ENCODE measurements at regions not wholly inside any gene's neighbourhood (a gene's known extent, or its start where the extent isn't known, plus 50 kb on each side); places are given as distances from the start of the nearest gene placed in this dataset.
"Not testable (repeated sequence)": the region's sequence is repeated elsewhere in the genome, so short reads cannot be mapped to it uniquely, and the experiment has no call there.

DNA sequence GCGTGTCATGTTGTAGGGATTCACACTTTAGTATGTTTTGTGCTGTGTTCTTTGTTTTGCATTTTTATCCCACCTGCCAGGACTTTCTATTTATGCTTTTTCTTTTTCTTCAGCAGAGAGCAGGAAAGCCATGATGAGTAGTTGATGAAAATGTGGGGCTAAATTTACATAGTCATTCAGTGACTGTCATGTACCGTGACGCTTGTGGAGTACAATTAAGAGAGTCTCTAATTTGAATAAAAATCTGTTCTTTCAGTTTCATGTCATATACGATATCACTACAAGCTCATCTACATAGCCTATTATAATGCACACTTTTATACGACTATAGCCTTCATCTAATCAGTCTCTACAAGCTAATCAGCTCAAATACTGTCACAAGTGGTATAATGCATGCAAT is 112.7 kb upstream of the SPATS2L start:
- H3K4me3 ChIP-seq (ENCODE audit: low read depth, low read length) = no peak overlapping the region
- ChIA-PET POLR2A (no interaction called here), CTCF (interaction anchor here (0.6 kb wide), 1 partner anchor 18 kb away, joined by 3 read pairs; no protein-coding TSS in a partner anchor)
- peaks cover 4% of the 10 kb centered on the region for H3K27me3 ChIP-seq (ENCODE audit: control insufficient read depth, insufficient read depth, low read length)
- TF ChIP-seq, protein P1, sequence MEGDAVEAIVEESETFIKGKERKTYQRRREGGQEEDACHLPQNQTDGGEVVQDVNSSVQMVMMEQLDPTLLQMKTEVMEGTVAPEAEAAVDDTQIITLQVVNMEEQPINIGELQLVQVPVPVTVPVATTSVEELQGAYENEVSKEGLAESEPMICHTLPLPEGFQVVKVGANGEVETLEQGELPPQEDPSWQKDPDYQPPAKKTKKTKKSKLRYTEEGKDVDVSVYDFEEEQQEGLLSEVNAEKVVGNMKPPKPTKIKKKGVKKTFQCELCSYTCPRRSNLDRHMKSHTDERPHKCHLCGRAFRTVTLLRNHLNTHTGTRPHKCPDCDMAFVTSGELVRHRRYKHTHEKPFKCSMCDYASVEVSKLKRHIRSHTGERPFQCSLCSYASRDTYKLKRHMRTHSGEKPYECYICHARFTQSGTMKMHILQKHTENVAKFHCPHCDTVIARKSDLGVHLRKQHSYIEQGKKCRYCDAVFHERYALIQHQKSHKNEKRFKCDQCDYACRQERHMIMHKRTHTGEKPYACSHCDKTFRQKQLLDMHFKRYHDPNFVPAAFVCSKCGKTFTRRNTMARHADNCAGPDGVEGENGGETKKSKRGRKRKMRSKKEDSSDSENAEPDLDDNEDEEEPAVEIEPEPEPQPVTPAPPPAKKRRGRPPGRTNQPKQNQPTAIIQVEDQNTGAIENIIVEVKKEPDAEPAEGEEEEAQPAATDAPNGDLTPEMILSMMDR (IDR thresholded peaks at IDR 0.05; ENCODE audit: insufficient read depth, low read depth, low read length) = no peak
- H3K36me3 ChIP-seq (ENCODE audit: control insufficient read depth, insufficient read depth, low read length) = no peaks in the 10 kb centered on the region
- no peak for DNase-seq (ENCODE audit: low read depth)

DNA sequence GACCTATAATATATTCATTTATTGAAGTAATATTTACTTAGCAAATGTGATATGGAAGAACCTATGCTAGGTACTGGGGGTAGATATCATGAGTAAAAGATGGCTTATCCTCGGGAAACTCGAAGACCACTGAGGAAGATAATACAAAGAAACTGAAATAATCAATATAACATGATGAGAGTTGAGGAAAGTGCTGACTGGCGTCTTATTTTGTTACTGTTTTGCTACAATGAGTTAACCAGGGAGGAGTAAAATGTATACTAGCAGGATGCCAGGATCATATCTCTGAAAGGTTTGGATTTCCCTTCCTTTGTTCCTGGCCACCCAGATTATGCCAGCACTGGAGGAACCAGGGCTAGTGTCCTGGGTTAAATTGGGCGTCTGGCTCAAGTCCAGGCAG is 111.7 kb upstream of the SPATS2L start:
- TF ChIP-seq, protein P1 (IDR thresholded peaks at IDR 0.05; ENCODE audit: insufficient read depth, low read depth, low read length) = no peak
- Histone ChIP-seq H3K36me3 (ENCODE audit: control insufficient read depth, insufficient read depth, low read length) (no peaks in the 10 kb centered on the region), H3K27me3 (ENCODE audit: control insufficient read depth, insufficient read depth, low read length) (peaks cover 4% of the 10 kb centered on the region), H3K4me3 (ENCODE audit: low read depth, low read length) (no peak overlapping the region)
- ChIA-PET POLR2A (no interaction called here), CTCF (no interaction called here)
- DNase-seq (ENCODE audit: low read depth) = no peak

DNA sequence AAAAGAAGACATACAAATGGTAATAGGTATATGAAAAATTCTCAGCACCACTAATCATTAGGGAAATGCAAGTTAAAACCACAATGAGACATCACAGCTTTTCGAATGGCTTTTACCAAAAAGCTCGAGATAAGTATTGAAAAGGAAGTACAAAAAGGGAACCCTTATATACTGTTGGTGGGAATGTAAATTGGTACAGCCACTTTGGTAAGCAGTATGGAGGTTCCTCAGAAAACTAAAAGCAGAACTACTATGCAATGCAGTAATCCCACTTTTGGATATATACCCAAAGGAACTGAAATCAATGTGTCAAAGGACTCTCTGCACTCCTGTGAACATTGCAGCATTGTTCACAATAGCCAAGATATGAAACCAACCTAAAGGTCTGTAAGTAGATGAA is 107.5 kb upstream of the SPATS2L start:
- ChIA-PET CTCF (interaction anchor here (0.6 kb wide), 1 partner anchor 88 kb away, joined by 3 read pairs; no protein-coding TSS in a partner anchor), POLR2A (no interaction called here)
- Histone ChIP-seq H3K36me3 (ENCODE audit: control insufficient read depth, insufficient read depth, low read length) (no peaks in the 10 kb centered on the region), H3K27me3 (ENCODE audit: control insufficient read depth, insufficient read depth, low read length) (peaks cover 4% of the 10 kb centered on the region), H3K4me3 (ENCODE audit: low read depth, low read length) (no peak overlapping the region)
- no peak for DNase-seq (ENCODE audit: low read depth)
- TF ChIP-seq, protein P1 (IDR thresholded peaks at IDR 0.05; ENCODE audit: insufficient read depth, low read depth, low read length) = no peak

DNA sequence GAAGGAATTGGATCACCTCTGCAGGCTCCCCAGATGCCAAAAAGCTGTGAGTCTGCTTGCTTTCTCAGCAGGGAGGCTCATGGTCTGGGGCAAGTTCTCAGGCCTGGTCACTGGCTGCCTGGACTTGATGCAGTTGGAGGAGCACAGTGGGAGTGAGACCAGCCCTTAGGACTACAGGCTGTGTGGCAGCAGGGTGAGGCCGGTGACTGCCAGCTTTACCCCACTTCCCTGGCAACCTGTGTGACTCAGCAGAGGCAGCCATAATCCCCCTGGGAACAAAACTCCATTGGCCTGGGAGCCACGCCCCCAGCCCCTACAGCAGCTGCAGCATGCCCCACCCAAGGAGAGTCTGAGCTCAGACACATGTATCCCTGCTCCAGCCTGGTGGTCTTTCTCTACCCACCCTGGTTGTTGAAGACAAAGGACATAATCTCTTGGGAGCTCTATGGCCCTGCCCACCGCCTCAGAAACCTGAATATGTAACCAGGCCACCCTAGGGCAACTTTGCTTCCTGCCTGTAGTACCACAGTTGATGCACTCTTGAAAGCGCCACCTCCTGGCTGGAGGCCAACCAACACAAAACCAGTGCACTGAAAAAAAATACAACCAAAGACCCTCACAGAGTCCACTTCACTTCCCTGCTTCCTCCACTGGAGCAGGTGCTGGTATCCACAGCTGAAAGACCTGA is 106.8 kb upstream of the SPATS2L start:
- POLR2A ChIA-PET = no interaction called here
- DNase-seq (ENCODE audit: low read depth) = no peak
- Histone ChIP-seq H3K27me3 (ENCODE audit: control insufficient read depth, insufficient read depth, low read length) (peaks cover 4% of the 10 kb centered on the region), H3K36me3 (ENCODE audit: control insufficient read depth, insufficient read depth, low read length) (no peaks in the 10 kb centered on the region), H3K4me3 (ENCODE audit: low read depth, low read length) (no peak overlapping the region)
- TF ChIP-seq, protein P1 (IDR thresholded peaks at IDR 0.05; ENCODE audit: insufficient read depth, low read depth, low read length) = no peak
- CTCF ChIA-PET = interaction anchor here (0.6 kb wide), 1 partner anchor 88 kb away, joined by 3 read pairs; no protein-coding TSS in a partner anchor

DNA sequence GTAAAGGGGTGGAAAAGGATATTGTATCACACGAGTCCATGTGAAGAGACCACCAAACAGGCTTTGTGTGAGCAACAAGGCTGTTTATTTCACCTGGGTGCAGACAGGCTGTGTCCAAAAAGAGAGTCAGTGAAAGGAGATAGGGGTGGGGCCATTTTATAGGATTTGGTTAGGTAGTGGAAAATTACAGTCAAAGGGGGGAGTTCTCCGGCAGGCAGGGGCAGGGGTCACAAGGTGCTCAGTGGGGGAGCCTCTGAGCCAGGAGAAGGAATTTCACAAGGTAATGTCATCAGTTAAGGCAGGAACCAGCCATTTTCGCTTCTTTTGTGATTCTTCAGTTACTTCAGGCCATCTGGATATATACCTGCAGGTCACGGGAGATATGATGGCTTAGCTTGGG is 104.7 kb upstream of the SPATS2L start:
- H3K36me3 ChIP-seq (ENCODE audit: control insufficient read depth, insufficient read depth, low read length); DNase-seq (ENCODE audit: low read depth); H3K27me3 ChIP-seq (ENCODE audit: control insufficient read depth, insufficient read depth, low read length); CTCF ChIA-PET; H3K4me3 ChIP-seq (ENCODE audit: low read depth, low read length); POLR2A ChIA-PET: not testable (repeated sequence)

DNA sequence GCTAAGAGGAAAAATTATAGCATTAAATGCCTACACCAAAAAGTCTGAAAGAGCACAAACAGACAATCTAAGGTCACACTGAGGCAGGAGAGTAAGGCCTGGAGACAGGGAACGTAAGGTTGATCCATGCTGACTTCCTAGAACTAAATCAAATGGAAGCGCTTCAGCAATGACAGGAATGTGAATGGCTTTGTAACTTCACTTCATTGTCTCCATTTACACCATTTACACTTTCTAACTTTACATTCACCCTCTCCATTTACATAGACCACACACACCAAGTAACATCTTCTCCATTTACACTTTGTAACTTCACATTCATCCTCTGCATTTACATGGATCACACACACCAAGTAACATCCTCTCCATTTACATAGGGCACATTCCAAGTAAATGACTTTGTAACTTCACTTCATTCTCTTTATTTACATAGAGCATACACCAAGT is 103.1 kb upstream of the SPATS2L start:
- Histone ChIP-seq H3K27me3 (ENCODE audit: control insufficient read depth, insufficient read depth, low read length) (no peaks in the 10 kb centered on the region), H3K4me3 (ENCODE audit: low read depth, low read length) (no peak overlapping the region), H3K36me3 (ENCODE audit: control insufficient read depth, insufficient read depth, low read length) (no peaks in the 10 kb centered on the region)
- TF ChIP-seq, protein P1 (IDR thresholded peaks at IDR 0.05; ENCODE audit: insufficient read depth, low read depth, low read length) = no peak
- ChIA-PET CTCF (no interaction called here), POLR2A (no interaction called here)
- DNase-seq (ENCODE audit: low read depth) = no peak
